Mucosa of gallbladder (tissue), 1 donor: ENCODE measurements at regions not wholly inside any gene's neighbourhood (a gene's known extent, or its start where the extent isn't known, plus 50 kb on each side); places are given as distances from the start of the nearest gene placed in this dataset.
A peak's percentile ranks its signal among the peaks of the same experiment; 100 is the strongest.
"Not testable (repeated sequence)": the region's sequence is repeated elsewhere in the genome, so short reads cannot be mapped to it uniquely, and the experiment has no call there.

Experiments
- DNase-seq: peaks from one replicate; pipeline ENCODE4 v3.0.0-alpha.2; 2020; ENCODE audit warnings: low spot score
- donor health status: DM: no; HTN: no; CAD: no.

DNA sequence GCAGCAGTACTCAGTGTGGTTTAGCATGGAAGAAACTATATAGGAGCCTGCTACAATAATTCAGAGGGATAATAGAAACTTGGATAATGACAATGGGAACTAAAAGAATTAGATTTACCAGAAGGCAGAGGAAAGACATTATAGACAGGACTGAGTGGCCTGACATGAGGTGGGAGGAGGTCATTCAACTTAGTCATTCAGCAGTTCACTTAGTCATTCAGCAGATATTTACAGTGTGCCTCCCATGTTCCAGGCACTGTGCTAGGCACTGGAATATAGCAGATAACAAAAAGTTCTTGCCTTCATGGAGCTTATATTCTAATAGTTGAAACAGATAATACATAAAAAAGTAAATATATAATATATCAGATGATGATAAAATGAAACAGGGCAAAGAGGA, 110.9 kb upstream of the IKBKE start:
- not testable (repeated sequence) for DNase-seq

DNA sequence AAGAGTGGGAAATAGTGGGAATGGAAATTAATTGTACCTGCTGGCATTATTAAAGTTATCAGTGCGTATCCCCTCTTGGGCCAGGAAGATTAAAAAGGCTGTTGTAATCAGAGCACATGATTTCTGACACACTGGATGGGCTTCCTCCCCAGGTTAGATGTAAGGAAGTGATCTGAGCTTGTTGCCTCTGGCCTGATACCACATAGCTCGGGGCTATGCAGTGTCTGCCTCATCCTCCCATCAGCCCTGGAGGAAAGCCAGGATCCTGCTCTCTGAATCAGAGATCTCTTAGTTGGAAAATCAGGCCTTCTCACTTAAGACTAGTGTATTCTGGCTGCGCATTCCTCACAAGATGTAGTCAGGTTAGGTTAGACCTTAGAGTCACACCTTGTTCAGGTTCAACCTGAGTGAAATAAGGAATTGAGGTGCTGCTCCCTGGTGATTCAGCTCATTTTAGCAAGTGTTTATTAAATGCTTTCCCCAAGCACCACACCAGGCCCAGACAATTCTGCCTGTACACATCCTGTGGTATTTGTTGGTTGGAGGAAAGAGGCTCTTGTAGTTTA, 108.2 kb upstream of the IKBKE start:
- not testable (repeated sequence) for DNase-seq

DNA sequence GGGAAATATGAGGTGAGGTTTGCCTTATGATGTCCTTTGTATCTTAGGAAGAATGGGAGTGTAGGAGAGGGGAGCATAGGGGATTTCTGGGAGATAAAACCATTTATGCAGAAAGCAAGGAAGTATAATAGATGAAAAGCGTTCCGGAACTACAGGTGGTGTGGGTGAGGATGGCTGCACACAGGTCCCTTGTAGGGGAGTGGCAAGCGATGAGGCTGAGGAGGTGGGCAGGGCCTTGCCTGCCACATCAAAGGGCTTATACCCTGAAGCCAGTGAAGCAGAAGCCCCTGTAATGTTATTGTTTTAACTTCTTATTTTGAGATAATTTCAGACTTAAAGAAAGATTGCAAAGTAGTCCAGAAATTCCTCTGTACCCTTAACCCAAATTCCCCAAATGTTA, 107.3 kb upstream of the IKBKE start:
- DNase-seq, result not testable (repeated sequence)

DNA sequence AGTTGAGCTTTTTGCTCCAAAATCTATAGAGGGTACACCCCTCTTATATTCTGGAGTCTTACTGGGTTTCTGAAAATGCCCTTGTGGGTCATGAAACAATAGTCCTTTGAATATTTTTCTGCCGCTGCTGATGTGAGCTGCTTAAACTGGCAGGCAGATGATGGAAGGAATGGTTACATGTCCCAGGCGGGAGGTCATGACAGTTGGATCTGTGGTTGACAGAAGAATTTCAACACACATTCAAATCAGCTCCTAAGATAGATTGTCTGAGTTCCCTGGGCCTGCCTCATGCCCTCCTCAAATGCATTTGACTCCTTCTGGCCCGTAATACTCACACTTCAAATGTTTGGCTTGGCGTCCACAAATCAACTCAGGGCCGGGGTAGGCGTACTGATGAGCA, 105.0 kb upstream of the IKBKE start:
- DNase-seq, result not testable (repeated sequence)

DNA sequence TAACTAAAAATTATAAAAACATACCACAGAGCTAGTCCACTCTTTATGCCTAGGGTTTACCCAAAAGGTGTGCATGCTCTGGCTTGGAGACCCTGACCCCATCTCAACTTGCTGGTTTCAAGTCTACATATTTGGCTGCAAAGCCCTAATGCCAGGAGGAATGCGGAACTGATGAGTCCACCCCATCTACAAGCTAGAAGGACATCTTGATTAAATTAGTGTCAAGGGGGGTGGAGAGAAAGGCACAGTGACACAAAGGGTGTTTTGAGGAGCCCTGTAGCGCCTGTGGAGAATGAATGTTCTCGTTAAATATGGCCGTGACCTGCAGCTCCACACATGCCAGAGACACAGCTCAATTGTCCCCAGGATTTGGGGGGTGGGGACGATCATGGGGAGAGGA, 104.1 kb upstream of the IKBKE start:
- DNase-seq, result not testable (repeated sequence)

DNA sequence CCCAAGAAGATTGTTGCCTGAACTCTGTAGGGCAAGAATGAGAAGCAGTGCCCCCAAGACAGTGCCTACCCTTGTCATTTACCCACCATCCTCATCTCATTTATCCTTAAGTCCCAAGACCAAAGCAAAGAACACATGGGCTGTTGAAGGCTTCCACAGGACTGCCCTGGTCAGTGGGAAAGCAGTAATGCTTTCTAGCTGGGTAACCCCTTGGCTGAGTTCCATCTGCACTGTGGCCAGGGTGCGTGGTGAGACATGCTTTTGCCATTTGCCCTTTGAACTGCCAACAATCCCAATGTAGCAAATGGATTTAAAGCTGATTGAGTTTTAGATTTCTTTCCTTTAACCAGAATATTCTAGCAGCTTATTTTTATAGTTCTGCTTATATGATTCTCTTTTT, 103.5 kb upstream of the IKBKE start:
- not testable (repeated sequence) for DNase-seq

DNA sequence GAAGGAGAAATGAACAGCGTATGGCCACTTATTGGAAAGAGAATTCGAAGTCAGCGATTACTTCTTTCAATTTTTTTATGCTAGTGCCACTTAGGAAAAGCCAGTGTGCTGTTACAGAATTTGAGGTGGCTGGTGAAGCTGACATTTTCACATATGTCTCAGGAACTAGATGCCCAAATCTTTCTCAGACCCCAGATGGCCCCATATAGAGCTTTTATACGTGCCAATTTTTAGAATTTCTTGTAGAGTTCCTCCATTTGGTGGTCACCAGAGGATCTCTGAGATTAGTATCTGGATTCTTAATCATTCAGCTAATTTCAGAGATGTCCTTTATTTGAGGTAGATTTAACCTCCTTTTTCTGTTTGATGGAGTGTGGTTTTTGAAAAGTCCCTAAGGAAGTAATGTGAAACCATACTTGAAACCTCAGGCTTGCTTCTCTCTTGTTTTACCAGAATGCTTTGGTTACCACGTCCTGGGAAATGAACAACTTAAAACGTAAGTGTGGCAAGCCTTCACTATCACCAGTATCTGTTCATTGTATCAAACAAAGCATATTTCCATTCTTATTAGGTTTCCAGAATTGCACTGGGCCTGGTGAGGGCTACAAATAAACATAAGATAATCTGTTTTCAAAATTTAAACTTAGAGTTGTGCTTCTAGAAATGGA, 102.2 kb upstream of the IKBKE start:
- DNase-seq, result not testable (repeated sequence)

DNA sequence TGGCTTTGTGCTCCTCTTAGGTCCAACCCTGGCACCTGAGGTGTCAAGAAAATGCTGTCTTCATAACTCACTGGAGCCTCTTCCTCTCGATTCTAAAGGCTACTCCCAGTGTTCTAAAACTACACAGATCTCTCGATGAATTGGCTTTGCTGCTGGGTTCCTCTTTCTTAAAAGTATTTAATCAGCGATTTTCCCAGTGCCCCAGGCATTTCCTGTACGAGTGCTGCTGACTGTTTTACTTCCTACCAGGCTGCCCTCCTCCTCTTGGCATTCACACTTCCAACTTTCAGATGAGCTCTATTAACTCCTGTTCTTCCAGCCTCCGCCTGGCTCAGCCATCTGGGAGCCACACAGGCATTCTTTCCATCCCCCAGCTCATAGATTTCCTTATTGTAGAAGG, 95.6 kb upstream of the IKBKE start:
- DNase-seq, result not testable (repeated sequence)

DNA sequence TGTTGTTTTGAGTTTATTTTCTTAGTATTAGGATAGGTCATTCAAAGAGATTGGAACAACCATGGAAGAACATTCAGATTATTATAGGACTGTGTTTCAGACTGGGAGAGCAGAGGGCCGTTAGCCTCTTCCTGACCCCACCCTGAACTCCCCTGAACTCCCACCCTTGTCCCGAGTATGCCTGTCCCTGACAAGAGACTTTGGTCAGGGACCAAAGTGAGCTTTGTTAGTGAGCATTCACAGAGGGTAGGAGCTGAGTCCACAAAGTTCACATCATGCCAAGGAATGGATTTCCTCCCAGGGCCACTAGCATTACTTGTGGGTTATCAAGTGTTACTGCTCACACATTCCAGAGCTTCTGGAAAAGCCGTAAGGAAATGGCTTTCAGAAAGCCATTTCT, 94.7 kb upstream of the IKBKE start:
- DNase-seq, result not testable (repeated sequence)

DNA sequence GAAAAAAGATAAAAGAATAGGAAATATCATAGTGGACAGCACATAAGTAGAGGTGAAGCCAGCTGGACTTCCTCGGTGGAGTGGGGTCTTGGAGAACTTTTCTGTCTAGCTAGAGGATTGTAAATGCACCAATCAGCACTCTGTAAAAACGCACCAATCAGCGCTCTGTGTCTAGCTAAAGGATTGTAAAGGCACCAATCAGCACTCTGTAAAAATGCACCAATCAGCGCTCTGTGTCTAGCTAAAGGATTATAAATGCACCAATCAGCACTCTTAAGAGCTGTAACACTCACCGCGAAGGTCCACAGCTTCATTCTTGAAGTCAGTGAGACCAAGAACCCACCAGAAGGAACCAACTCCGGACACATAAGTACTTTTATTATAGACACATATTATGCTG, 91.8 kb upstream of the IKBKE start:
- not testable (repeated sequence) for DNase-seq

DNA sequence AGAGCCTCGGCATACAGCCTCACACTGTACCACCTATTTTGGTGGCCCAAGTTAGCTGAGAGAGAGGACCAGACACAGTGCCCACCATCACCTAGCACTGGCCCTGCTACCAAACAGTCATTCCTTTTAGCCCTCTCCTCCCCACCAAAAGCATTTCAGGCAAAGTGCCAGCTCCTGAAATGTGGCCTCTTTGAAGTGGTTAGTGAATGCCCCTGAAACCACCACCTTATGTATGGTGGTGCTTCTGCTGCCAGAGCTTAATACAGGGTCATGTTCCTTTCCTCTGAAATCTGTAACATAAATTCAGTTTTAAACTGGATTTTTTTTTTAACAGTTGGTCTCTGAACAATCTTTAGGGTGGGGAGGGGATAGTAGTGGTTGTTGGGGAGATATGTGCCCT, 91.0 kb upstream of the IKBKE start:
- not testable (repeated sequence) for DNase-seq

DNA sequence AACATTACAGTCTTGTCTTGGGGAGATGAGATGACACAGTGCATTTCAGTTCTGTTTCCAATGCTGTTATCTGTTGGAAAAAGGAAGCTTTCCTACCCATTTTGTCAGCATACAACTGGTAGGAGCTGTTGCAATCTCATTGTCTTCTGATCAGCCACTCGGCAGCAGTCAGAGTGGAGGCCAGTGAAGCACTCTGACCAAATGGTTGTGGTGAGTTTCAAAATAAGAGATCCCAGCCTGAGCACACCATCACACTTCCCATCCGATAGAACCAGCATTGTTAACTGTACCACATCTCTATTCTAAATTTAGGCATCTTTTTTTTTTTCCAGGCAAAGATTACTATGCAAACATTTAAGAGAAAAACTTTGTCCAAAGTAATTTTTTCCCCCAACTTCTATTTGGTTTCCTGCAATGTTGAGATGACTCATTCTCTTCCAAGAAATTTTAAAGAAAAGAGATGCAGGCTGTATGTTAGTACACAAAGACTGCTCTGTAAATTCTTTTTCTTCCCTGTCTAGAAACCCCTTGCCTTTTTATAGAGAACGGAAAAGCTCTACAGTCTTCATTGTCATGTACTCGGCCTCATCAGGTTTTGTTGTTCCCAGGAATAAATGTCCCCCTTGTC, 90.0 kb upstream of the IKBKE start:
- DNase-seq, result not testable (repeated sequence)

DNA sequence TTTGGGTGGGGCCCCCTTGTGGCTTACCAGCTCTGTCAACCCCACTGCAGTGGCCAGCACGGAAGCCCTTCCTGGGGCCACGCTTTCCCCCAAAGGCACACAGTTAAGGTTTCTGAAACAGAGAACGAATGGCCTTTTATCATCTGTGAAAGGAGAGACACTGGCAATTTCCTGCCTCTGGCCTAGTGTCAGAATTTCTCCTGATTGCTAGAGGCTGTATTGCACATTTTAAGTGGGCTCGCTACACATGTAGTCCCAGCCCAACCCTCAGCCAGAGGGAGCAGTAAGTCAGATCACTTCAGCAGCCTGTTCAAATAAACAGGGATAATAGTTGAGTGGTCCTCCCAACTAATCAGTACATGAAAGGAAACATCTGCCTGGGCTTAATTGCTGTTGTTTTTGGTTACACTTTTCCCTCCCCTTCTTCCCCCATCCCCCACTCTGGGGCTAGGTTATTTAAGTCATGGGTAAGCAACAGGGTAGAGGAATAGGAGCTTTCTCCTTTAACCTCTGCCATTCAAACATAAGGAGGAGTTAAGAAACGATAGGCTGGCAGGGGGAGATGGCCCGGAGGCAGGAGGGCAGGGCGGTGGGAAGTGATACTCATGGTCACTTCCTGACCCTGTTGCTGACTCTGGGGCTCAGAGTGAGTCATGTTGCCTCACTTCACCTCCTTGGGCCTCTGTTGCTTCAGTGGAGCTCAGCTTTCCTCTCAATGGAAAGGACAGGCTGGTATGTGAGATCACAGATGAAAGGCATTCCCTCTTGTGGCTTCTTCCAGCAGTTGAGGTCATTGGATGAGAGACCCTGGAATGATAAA, 89.3 kb upstream of the IKBKE start:
- not testable (repeated sequence) for DNase-seq

DNA sequence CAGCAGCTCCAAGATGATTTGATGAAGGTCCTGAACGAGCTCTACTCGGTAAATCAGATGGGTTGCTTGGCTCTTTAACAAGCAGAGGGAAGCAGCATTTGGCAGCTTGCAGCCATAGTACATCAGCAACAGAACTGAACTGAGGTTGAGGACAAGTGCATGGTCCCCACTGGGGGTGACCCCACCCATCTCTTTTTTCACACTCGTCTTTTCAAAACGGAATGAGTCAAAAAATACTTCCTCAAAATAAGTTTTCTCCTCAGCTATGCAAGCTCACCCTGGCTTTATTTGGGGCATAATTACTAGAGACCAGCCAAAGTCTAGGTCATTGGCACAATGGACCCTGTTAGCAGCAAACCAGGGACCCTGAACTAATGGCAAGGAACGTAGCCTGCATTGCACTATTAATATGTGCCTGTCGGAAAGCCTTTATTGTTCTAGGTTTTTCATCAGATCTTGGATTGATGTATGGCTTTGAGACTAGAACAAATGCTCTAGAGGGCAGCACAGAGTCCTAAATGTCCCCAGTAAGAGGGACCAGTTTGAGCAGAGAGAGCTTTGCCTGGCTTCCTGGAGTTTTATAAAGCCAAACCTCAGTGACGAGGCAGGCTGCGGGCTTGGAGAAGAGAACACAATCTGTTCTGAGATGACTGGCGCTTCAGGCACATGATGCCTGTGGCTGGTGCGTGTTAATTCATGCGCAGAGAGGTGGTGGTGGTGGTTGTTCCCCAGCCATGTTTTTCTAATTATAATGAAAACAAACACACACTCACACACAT, 86.1 kb upstream of the IKBKE start:
- peak; percentile 29 for DNase-seq

DNA sequence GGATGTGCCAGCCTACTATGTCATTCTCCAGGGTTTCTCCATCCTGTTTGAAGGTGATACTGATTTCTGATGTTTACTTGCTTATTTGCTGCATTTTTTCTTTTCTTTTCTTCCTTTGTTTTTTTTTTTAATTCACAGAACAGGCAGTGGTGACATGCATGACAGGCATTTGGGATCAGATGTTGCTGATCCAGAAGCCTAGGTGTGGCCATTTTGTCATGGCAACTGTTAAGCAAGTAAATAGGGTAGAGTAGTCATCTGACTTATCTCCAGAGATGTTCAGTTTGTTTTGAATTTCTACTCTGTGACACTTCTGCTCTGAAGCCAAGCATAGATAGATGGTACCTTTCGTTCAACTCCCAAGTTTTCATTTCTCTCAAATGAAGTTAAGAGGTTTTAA, 85.4 kb upstream of the IKBKE start:
- DNase-seq, result not testable (repeated sequence)

DNA sequence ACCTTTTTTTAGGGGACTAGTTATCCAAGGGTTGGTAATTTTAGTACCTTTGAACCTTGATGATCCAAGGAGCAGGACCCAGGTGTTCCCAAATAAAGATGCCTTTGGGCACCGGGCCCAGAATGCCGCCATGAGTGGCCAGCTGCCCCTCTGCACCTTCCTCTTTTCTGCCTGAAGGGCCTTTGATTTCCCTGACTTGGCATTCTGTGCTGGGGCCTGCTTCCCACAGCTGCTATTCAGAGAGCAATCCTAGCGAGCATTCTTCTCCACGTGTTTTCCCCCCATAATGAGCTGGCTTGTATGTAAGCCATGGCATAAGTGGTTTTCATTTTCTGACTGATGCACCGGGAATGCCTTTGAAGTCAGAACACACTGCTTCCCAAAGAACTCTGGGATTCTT, 82.6 kb upstream of the IKBKE start:
- DNase-seq, result not testable (repeated sequence)

DNA sequence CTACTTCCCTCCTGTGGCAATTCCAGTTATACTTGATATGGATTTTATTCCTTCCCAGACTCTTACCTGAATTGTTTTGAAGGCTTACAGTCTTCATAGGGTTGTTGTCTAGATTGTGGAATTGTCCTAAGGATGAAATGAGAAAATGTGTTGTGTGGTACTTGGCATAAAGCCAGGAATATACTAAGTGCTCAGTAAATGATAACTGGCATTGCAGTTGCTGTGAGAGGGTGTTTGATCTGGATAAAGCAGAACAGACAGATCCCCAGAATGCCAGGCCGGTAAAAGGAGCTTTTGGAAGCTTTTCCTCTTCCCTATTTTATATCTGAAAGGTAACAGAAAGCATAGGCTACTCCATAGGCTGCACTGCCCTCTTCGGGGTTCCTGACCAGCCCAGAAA, 78.4 kb upstream of the IKBKE start:
- DNase-seq, result not testable (repeated sequence)

DNA sequence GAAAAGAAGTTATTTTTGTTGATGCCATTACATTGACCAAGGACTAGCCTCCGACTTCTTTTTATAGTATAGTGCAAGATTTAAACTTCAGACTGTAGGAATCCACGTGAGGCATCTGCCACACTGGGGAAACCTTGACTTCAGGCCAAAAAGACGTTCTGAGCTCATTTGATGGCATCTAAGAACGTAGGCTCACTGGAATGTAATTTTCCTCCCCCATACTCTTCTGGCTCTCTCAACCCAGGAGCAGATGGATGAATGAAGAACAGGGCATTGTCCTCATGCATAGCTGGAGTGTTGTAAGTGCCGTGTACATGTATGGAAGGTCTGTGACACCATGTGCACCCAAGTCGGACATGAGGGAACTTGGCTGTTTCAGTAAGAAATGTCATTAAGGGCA, 72.8 kb upstream of the IKBKE start:
- not testable (repeated sequence) for DNase-seq

DNA sequence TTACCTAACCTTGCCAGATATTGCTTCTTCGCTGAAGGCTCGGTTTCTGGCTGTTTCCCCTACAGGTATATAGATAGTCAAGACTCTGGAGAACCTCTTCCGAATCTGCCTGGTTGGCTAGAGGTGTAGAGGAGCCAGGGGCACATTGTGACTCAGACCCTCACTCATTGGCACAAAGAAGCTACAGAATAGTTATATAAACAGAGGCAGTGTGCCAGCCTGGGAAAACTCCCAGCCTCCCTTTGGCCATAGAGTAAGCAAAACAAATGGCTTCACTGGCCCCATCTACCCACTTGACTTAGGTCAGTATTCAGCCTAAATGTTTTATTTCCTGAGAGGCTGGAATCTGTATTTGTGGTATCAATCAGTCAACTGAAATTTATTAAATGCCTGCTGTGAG, 72.0 kb upstream of the IKBKE start:
- DNase-seq, result not testable (repeated sequence)

DNA sequence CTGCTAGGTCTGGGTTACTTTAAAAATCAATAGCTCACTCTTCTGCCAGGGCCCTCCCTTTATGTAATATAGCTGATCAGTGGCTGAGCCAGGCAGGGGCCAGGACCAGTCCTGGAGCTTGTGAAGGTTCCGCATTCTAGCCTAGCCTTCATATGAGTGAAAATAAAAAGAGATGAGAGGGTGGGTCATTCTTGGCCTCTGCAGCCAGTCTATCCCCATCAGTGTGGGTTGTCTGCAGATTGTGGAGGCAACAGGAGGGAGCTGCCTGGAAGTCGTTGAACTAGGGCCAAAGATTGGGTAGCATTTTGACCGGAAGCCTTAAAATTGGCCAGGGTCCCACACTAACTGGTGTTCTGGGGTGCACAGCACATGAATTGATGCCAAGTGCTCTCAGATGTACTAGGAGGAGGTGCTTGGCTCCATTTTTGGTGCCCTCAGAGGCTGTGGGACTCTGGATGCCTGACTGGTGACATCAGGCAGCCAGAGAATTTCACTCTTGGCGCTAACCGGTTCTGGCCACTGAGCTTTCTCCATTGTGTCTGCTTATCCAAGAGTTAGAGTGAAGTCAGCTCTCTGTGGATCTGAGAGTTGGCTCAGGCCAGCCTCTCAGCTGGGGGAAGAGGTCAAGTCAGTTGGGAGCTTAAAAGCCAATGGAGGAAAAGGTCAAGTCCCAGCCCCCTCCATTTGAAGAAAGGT, 66.5 kb upstream of the IKBKE start:
- not testable (repeated sequence) for DNase-seq
